ENCODE measurements at regions not wholly inside any gene's neighbourhood (a gene's known extent, or its start where the extent isn't known, plus 50 kb on each side); places are given as distances from the start of the nearest gene placed in this dataset.

DNA sequence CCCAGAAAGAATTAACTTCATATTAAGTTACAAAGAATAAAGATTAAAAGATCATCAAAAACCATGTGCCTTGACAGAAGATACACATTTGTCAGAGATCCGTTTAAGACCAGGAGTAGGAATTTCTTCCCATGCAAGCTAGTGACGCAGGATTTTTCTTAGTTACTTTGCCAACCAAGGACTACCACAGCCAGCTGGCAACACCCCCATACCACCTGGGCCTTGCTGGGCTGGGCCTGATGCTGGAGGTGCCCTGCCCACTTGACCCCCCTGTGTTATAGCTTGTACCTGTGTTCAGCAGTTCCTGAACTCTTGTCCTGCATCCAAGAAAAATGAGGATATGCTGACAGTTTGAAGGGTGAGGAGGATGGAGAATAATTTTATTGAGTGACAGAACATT, 290.9 kb upstream of the SMC2 start:
- CTCF ChIA-PET, result interaction anchor here (1.0 kb wide), 1 partner anchor 45 kb away, joined by 3 read pairs; no protein-coding TSS in a partner anchor
- no peak for DNase-seq (ENCODE audit: extremely low spot score)
- TF ChIP-seq, protein P1, sequence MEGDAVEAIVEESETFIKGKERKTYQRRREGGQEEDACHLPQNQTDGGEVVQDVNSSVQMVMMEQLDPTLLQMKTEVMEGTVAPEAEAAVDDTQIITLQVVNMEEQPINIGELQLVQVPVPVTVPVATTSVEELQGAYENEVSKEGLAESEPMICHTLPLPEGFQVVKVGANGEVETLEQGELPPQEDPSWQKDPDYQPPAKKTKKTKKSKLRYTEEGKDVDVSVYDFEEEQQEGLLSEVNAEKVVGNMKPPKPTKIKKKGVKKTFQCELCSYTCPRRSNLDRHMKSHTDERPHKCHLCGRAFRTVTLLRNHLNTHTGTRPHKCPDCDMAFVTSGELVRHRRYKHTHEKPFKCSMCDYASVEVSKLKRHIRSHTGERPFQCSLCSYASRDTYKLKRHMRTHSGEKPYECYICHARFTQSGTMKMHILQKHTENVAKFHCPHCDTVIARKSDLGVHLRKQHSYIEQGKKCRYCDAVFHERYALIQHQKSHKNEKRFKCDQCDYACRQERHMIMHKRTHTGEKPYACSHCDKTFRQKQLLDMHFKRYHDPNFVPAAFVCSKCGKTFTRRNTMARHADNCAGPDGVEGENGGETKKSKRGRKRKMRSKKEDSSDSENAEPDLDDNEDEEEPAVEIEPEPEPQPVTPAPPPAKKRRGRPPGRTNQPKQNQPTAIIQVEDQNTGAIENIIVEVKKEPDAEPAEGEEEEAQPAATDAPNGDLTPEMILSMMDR (IDR thresholded peaks at IDR 0.05; ENCODE audit: control extremely low read depth, extremely low read depth, low read depth, missing control alignments), result no peak
- POLR2A ChIA-PET, result no interaction called here

DNA sequence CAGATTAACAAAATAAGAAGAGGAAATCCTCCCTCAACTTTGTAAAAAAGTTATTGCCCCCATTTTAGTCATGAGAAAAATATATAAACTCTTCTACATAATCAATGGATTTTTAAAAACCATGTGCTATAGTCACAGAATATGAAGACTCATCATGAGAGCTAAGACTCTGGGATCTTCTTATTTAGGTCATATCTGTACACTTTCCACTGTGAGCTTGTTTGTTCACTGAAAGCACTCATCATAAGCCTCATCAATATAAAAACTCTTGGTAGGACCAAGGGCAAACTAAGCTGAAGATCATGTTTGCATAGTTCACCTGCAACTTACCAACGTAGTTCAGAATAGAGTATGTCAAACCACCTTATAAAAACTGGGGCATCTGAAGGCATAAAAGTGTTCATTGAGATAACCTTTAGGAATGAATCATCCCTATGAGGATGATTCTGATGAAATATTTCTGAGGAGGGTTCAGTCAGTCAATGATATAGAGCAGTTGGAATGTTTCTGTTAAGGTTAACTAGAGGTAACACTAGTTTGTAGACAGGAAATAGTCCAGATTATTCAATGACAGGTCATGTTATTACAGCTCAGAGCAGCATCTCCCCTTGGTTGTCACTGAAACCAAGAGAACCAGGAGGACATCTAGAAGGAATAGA, 289.9 kb upstream of the SMC2 start:
- TF ChIP-seq, protein P1 (IDR thresholded peaks at IDR 0.05; ENCODE audit: control extremely low read depth, extremely low read depth, low read depth, missing control alignments), result no peak
- ChIA-PET CTCF (interaction anchor here (1.0 kb wide), 1 partner anchor 44 kb away, joined by 3 read pairs; no protein-coding TSS in a partner anchor), POLR2A (no interaction called here)
- no peak for DNase-seq (ENCODE audit: extremely low spot score)

DNA sequence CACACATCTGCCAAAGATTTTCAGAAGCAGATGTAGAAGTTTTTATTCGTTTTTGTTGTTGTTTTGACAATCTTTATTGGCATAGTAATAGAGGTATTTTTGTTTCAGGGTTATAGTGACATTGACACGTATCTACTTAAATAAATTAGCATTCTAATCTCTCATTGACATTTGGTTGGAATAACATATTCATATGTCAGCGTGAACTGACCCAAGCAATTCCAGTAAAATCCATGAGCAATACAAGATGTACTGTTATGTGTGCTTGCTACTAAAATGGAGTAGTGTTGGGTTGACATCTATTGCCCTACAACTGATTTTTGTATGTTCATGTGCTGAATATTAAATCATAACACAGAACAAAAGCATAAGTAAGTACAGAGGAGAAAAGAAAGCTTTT, 284.4 kb upstream of the SMC2 start:
- no peak for DNase-seq (ENCODE audit: extremely low spot score)
- ChIA-PET POLR2A (no interaction called here), CTCF (interaction anchor here (1.3 kb wide), 1 partner anchor 380 kb away, joined by 3 read pairs; no protein-coding TSS in a partner anchor)
- TF ChIP-seq, protein P1 (IDR thresholded peaks at IDR 0.05; ENCODE audit: control extremely low read depth, extremely low read depth, low read depth, missing control alignments), result no peak

DNA sequence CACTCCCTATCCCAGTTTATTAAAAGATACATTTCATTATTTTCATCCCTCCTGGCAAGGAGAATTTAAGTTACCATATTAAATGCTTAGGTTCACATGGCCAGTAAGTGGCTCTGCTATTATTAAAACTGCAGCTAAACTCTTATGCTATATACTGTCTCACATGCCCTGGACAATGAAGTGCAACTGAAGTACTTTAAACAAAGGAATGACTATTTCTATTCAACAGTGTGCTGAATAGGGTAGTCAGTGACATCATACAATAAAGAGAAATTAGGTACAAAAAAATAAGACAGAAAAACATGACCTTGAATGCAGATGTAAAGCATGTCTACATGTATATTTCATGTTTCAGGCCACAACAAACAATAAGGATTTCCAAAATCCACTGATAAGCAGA, 282.6 kb upstream of the SMC2 start:
- ChIA-PET CTCF (interaction anchor here (1.2 to 1.3 kb wide), 2 partner anchors 13 to 21 kb away, joined by 3 to 4 read pairs; no protein-coding TSS in a partner anchor), POLR2A (no interaction called here)
- TF ChIP-seq, protein P1 (IDR thresholded peaks at IDR 0.05; ENCODE audit: control extremely low read depth, extremely low read depth, low read depth, missing control alignments), result no peak
- DNase-seq (ENCODE audit: extremely low spot score), result no peak

DNA sequence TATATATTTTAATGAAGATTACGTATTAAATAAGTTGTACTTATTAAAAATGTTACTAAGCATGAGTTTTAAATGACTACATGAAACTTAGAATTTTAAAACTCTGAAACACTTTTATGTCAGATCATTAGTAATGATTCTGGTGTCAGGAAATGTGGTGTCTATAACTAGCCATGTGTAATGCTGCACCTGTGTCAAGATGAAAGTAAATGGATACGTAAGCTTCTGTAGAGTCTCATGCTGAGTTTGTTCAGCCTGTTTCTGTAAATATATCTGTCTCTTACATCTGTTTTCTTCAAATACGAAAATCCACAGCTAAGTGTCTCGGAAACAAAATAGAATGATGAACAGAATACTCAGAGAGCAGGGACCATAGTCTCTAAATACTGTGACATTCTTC, 278.0 kb upstream of the SMC2 start:
- TF ChIP-seq, protein P1 (IDR thresholded peaks at IDR 0.05; ENCODE audit: control extremely low read depth, extremely low read depth, low read depth, missing control alignments), result no peak
- ChIA-PET POLR2A (no interaction called here), CTCF (interaction anchor here (1.8 kb wide), 1 partner anchor 19 kb away, joined by 6 read pairs; no protein-coding TSS in a partner anchor)
- no peak for DNase-seq (ENCODE audit: extremely low spot score)

DNA sequence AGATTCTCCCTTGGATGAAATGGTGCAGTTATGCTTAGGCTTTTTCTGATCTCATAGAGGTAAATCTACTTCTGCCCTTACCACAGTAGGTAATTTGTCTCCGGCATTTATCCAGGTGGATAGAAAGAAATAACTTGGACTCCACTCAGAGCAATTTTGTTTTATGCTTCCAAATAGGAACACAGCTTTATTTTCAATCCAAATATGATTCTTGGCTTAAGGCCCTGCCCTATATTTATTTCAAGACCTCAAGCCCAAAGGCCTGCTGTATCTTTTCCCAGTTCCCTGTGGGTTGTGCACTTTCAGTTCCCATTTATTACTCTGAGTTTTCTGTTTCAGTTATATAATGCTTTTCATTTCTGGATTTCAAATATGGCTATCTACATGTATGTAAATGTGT, 274.2 kb upstream of the SMC2 start:
- CTCF ChIA-PET, result interaction anchor here (1.7 kb wide), 1 partner anchor 14 kb away, joined by 5 read pairs; no protein-coding TSS in a partner anchor
- no peak for DNase-seq (ENCODE audit: extremely low spot score)
- POLR2A ChIA-PET, result no interaction called here
- TF ChIP-seq, protein P1 (IDR thresholded peaks at IDR 0.05; ENCODE audit: control extremely low read depth, extremely low read depth, low read depth, missing control alignments), result no peak

Data from GM10248 (cell line).